Keratinocyte (primary cell): ENCODE measurements at regions not wholly inside any gene's neighbourhood (a gene's known extent, or its start where the extent isn't known, plus 50 kb on each side); places are given as distances from the start of the nearest gene placed in this dataset.

Experiments
- DNase-seq: peaks from one replicate; pipeline ENCODE4 v3.0.0-alpha.2; 2011; ENCODE audit warnings: low read depth, missing footprints, low spot score
- FAIRE-seq: peaks from 2 replicates; lab custom pipeline; 2011; peaks lifted over from hg19 to GRCh38; lab: Jason Lieb, UNC
- H2AFZ ChIP-seq: 2 replicates; pipeline ENCODE4 v1.6.0; 2012; ENCODE audit warnings: low read length, control low read depth, inconsistent platforms; ENCODE audit not compliant: control insufficient read depth
- H3K27ac ChIP-seq: 2 replicates; pipeline ENCODE4 v1.5.1; 2011; ENCODE audit warnings: low read length; ENCODE audit not compliant: control insufficient read depth, insufficient read depth
- H3K27me3 ChIP-seq: 3 replicates; pipeline ENCODE4 v1.6.0; 2011; ENCODE audit warnings: low read length; ENCODE audit not compliant: control insufficient read depth, insufficient read depth; ENCODE audit errors: extremely low read depth
- H3K36me3 ChIP-seq, 2 experiments: 2 replicates in 1 of 2; 3 replicates in 1 of 2; pipeline ENCODE4 v1.5.1; 2011; ENCODE audit warnings: low read length in 2 of 2, mild to moderate bottlenecking in 1 of 2; ENCODE audit not compliant: control insufficient read depth in 2 of 2, insufficient read depth in 2 of 2; ENCODE audit errors: extremely low read depth in 1 of 2
- H3K4me1 ChIP-seq: 3 replicates; pipeline ENCODE4 v1.5.1; 2011; ENCODE audit warnings: low read length; ENCODE audit not compliant: control insufficient read depth, insufficient read depth; ENCODE audit errors: extremely low read depth
- H3K4me2 ChIP-seq: 3 replicates; pipeline ENCODE4 v1.6.0; 2011; ENCODE audit warnings: low read depth, low read length; ENCODE audit not compliant: control insufficient read depth, insufficient read depth; ENCODE audit errors: extremely low read depth
- H3K4me3 ChIP-seq, 3 experiments: fragments of 200-600 bp in 1 of 3; sonication (generic) in 1 of 3; 2 replicates in 2 of 3; 3 replicates in 1 of 3; pipeline ENCODE4 v1.5.1; 2011 to 2016; ENCODE audit warnings: low read length in 3 of 3, mild to moderate bottlenecking in 3 of 3, control low read depth in 2 of 3, inconsistent platforms in 1 of 3, low read depth in 1 of 3, mixed read lengths in 1 of 3, mixed run types in 1 of 3, moderate library complexity in 1 of 3; ENCODE audit not compliant: control insufficient read depth in 2 of 3, insufficient read depth in 2 of 3; ENCODE audit errors: extremely low read depth in 1 of 3
- H3K79me2 ChIP-seq: 2 replicates; pipeline ENCODE4 v1.6.0; 2012; ENCODE audit warnings: low read length; ENCODE audit not compliant: control insufficient read depth, insufficient read depth
- H3K9ac ChIP-seq: 3 replicates; pipeline ENCODE4 v1.6.0; 2011; ENCODE audit warnings: low read length; ENCODE audit not compliant: control insufficient read depth, insufficient read depth; ENCODE audit errors: extremely low read depth
- H3K9me1 ChIP-seq: 3 replicates; pipeline ENCODE4 v1.6.0; 2011; ENCODE audit warnings: low read length; ENCODE audit not compliant: control insufficient read depth, insufficient read depth; ENCODE audit errors: extremely low read depth
- H3K9me3 ChIP-seq: 2 replicates; pipeline ENCODE4 v1.5.1; 2012; ENCODE audit warnings: low read depth, low read length; ENCODE audit not compliant: control insufficient read depth
- H4K20me1 ChIP-seq: 3 replicates; pipeline ENCODE4 v1.6.0; 2011; ENCODE audit warnings: low read length; ENCODE audit not compliant: control insufficient read depth, insufficient read depth; ENCODE audit errors: extremely low read depth
- CTCF ChIP-seq, 3 experiments: IDR thresholded peaks in 1 of 3; conservative IDR thresholded peaks in 1 of 3; optimal IDR thresholded peaks in 1 of 3; 2 replicates in 2 of 3; 3 replicates in 1 of 3; pipeline versions ENCODE3 to v1.5.1; 2011; ENCODE audit warnings: low read length in 3 of 3, mild to moderate bottlenecking in 3 of 3, moderate library complexity in 2 of 3, control low read depth in 1 of 3, inconsistent platforms in 1 of 3; ENCODE audit not compliant: insufficient read depth in 2 of 3; ENCODE audit errors: extremely low read depth in 1 of 3
- EZH2 ChIP-seq: IDR thresholded peaks from one replicate; pipeline ENCODE4 v1.6.1; 2012; ENCODE audit warnings: inconsistent platforms, mild to moderate bottlenecking, low read length, moderate library complexity
- dilution Hi-C: fragments of 300-500 bp; cut with MboI; formaldehyde crosslinking; loops from one replicate; pipeline ENCODE4 v1.7.0; 2020; ENCODE audit warnings: low sequenced_read_pairs; ENCODE audit not compliant: extremely low pct_ligation_motif_present

GRCh38 chr6:114580882-114581281 is 238.1 kb upstream of the HS3ST5 start:
- Histone ChIP-seq H3K9me1 (no peaks in the 10 kb centered on the region), H4K20me1 (no peaks in the 10 kb centered on the region), H3K36me3 (no peaks in the 10 kb centered on the region), H3K4me3 (no peak overlapping the region), H3K9ac (no peak overlapping the region), H3K4me1 (no peaks in the 10 kb centered on the region), H3K79me2 (no peaks in the 10 kb centered on the region), H3K27me3 (no peaks in the 10 kb centered on the region), H2AFZ (no peak overlapping the region), H3K27ac (no peak overlapping the region), H3K9me3 (no peaks in the 10 kb centered on the region), H3K4me2 (no peak overlapping the region)
- no peak for DNase-seq
- dilution Hi-C loops, result no loop called here
- TF ChIP-seq CTCF (optimal IDR thresholded peaks at IDR 0.05 in 1 of 3, IDR thresholded peaks at IDR 0.05 in 1 of 3, conservative IDR thresholded peaks at IDR 0.05 in 1 of 3; ENCODE audit: extremely low read depth in 1 of 3, insufficient read depth in 2 of 3, low read length in 3 of 3), result no peak
- no peak for TF ChIP-seq EZH2
- no peak for FAIRE-seq

GRCh38 chr6:114579486-114579885 is 236.7 kb upstream of the HS3ST5 start:
- FAIRE-seq, result no peak
- H3K27ac ChIP-seq, result no peak overlapping the region
- no peak overlapping the region for H2AFZ ChIP-seq
- H3K9me1 ChIP-seq, result no peaks in the 10 kb centered on the region
- no peaks in the 10 kb centered on the region for H3K36me3 ChIP-seq
- no peaks in the 10 kb centered on the region for H3K4me1 ChIP-seq
- TF ChIP-seq EZH2 (no peak), CTCF (optimal IDR thresholded peaks at IDR 0.05 in 1 of 3, IDR thresholded peaks at IDR 0.05 in 1 of 3, conservative IDR thresholded peaks at IDR 0.05 in 1 of 3; ENCODE audit: extremely low read depth in 1 of 3, insufficient read depth in 2 of 3, low read length in 3 of 3) (no peak)
- no peak overlapping the region for H3K4me2 ChIP-seq
- no peaks in the 10 kb centered on the region for H4K20me1 ChIP-seq
- H3K79me2 ChIP-seq, result no peaks in the 10 kb centered on the region
- dilution Hi-C loops, result no loop called here
- H3K27me3 ChIP-seq, result no peaks in the 10 kb centered on the region
- H3K4me3 ChIP-seq, result no peak overlapping the region
- H3K9ac ChIP-seq, result no peak overlapping the region
- no peak for DNase-seq
- H3K9me3 ChIP-seq, result no peaks in the 10 kb centered on the region
